Fibroblast of the aortic adventitia (primary cell): ENCODE measurements at regions not wholly inside any gene's neighbourhood (a gene's known extent, or its start where the extent isn't known, plus 50 kb on each side); places are given as distances from the start of the nearest gene placed in this dataset.

ENCODE experiments used
- DNase-seq: peaks from one replicate; pipeline ENCODE4 v3.0.0-alpha.2; 2010; ENCODE audit warnings: low read depth
- H3K4me3 ChIP-seq: 2 replicates; pipeline ENCODE4 v1.5.1; 2011; ENCODE audit warnings: low read depth, mild to moderate bottlenecking, control low read depth, low read length, moderate library complexity
- TF ChIP-seq, protein P1 (sequence below): IDR thresholded peaks from 2 replicates; pipeline ENCODE4 v1.5.1; 2011; ENCODE audit warnings: mild to moderate bottlenecking, low read length, control low read depth, inconsistent platforms; ENCODE audit not compliant: insufficient read depth

DNA sequence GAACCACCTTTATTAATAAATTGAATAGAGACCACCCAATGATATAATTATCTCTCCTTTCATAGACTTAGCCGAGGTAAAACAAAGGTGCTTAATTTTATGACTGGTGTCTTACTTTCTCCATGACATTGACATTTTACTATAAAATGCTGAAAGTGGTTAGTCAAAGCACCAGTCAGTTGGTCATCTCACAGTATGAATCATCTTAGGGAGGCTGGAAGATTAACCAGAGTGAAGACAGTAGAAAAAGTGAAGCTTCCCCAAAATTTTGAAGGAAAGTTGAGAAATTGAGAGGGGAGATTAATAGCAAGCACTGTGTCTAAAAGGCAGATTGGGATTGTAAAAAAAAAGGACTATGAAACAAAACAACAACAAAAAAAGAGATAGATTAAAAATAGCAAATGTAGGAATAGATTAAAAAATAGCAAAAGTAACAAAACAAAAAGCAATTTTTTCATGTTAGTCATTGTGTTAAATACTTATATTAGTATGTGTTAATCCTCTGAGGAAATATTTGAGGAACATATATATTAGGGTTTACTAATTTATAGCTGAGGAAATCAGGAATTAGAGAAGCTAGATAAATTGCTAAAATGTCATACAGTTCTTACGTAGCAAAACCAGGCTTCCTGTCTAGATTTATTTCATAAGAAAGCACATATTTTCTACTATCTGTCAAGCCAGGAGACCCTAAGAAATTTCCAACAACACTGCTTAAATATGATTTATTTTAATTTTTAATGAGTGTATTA lies 557.3 kb upstream of the ANO5 start:
- H3K4me3 ChIP-seq: no peak overlapping the region
- DNase-seq: no peak
- TF ChIP-seq, protein P1, sequence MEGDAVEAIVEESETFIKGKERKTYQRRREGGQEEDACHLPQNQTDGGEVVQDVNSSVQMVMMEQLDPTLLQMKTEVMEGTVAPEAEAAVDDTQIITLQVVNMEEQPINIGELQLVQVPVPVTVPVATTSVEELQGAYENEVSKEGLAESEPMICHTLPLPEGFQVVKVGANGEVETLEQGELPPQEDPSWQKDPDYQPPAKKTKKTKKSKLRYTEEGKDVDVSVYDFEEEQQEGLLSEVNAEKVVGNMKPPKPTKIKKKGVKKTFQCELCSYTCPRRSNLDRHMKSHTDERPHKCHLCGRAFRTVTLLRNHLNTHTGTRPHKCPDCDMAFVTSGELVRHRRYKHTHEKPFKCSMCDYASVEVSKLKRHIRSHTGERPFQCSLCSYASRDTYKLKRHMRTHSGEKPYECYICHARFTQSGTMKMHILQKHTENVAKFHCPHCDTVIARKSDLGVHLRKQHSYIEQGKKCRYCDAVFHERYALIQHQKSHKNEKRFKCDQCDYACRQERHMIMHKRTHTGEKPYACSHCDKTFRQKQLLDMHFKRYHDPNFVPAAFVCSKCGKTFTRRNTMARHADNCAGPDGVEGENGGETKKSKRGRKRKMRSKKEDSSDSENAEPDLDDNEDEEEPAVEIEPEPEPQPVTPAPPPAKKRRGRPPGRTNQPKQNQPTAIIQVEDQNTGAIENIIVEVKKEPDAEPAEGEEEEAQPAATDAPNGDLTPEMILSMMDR: no peak

- no peak for DNase-seq
- TF ChIP-seq, protein P1: no peak
- no peak overlapping the region for H3K4me3 ChIP-seq
Observed at GRCh38 chr11:21636561-21636960, 556.3 kb upstream of the ANO5 start.

DNA sequence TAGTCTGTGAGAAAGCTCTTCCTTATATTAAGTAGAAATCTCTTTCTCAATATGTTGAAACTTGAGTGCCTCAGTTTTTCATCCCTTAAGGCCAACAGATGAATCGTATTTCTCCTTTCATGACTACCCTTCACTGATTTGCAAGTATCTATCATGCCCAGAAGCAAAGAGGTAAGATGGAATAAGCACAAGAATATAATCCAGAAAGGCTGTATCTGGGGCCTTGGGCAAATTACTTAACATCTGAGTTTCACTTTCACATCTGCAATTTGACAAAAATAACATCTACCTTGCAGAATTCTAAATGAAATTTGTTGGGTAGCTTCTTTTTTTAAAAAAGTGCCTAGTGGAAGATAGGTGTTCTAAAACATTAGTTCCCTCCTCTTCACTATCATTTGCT lies 552.4 kb upstream of the ANO5 start:
- TF ChIP-seq, protein P1: no peak
- no peak overlapping the region for H3K4me3 ChIP-seq
- no peak for DNase-seq

- TF ChIP-seq, protein P1: no peak
- DNase-seq: no peak
- no peak overlapping the region for H3K4me3 ChIP-seq
Observed at GRCh38 chr11:21641869-21642268, 551.0 kb upstream of the ANO5 start.

DNA sequence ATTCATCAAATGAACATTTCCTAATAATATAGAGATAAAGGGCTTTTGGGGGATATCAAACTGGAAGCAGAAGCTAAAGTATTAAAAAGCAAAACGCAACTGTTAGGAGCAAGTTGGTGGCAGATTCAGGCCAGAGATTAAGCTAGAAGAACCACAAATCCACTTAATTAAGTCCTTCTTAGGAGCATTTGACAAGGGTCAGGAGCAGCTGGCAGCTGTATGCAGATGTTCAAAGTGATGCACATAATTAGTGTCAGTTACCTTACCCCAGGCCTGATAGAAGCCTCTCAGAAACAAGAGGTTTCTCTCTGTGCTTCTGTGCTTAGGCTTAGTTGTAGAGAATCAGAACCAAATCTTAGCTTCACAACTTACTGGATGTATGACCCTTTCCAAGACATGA lies 546.5 kb upstream of the ANO5 start:
- H3K4me3 ChIP-seq: no peak overlapping the region
- TF ChIP-seq, protein P1: no peak
- DNase-seq: no peak

GRCh38 chr11:21650961-21651360 lies 541.9 kb upstream of the ANO5 start:
- TF ChIP-seq, protein P1: no peak
- H3K4me3 ChIP-seq: no peak overlapping the region
- DNase-seq: no peak

DNA sequence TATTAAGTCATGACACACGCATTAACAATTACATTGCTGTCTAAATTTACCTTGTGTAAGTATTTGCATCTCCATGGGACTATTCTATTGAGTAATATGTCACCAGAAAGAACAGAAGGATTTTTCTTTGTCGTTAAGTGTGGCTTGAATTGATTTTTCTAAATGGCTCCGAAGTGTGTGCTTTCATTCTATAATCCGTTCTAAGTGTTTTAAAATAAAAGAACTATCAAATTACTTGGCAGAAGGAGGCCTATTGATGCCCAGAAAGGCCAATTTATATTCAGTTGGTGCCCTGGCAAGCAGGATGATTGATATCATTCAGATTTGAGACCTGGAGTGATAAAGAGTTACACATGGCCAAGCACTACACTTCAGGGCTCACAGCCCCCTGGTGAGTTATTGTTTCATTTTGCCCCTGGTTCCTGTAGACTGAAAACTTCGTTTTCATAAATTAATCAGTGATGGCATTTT lies 538.9 kb upstream of the ANO5 start:
- no peak overlapping the region for H3K4me3 ChIP-seq
- no peak for DNase-seq
- TF ChIP-seq, protein P1: no peak
